ENCODE measurements at regions not wholly inside any gene's neighbourhood (a gene's known extent, or its start where the extent isn't known, plus 50 kb on each side); places are given as distances from the start of the nearest gene placed in this dataset.

GRCh38 chr6:125544819-125545218 lies 204.6 kb upstream of the HEY2 start:
- WGBS (ENCODE audit: insufficient coverage, low coverage, missing lambda C conversion rate): 0% methylated on average over 1 of the region's 1 CpG
- TF ChIP-seq, protein P1, sequence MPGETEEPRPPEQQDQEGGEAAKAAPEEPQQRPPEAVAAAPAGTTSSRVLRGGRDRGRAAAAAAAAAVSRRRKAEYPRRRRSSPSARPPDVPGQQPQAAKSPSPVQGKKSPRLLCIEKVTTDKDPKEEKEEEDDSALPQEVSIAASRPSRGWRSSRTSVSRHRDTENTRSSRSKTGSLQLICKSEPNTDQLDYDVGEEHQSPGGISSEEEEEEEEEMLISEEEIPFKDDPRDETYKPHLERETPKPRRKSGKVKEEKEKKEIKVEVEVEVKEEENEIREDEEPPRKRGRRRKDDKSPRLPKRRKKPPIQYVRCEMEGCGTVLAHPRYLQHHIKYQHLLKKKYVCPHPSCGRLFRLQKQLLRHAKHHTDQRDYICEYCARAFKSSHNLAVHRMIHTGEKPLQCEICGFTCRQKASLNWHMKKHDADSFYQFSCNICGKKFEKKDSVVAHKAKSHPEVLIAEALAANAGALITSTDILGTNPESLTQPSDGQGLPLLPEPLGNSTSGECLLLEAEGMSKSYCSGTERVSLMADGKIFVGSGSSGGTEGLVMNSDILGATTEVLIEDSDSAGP (CRISPR knock-in tag; IDR thresholded peaks at IDR 0.05): no peak
- TF ChIP-seq RBM15 (IDR thresholded peaks at IDR 0.05; ENCODE audit: insufficient read depth, low read length) (no peak), ZBED1 (IDR thresholded peaks at IDR 0.05) (no peak), HMG20B (CRISPR knock-in tag; IDR thresholded peaks at IDR 0.05) (no peak), RB1 (IDR thresholded peaks at IDR 0.05; ENCODE audit: low read depth) (no peak), SIX5 (IDR thresholded peaks at IDR 0.05; ENCODE audit: borderline replicate concordance in 1 of 2, insufficient read depth in 1 of 2, low read depth in 1 of 2, low read length in 2 of 2) (no peak), ZNF75A (CRISPR knock-in tag; IDR thresholded peaks at IDR 0.05) (no peak), RERE (CRISPR knock-in tag; IDR thresholded peaks at IDR 0.05; ENCODE audit: borderline replicate concordance) (no peak), MAFG (tag; conservative IDR thresholded peaks at IDR 0.05) (no peak), THRAP3 (IDR thresholded peaks at IDR 0.05; ENCODE audit: borderline replicate concordance) (no peak)
- POLR2A ChIA-PET: no interaction called here
- no peaks in the 10 kb centered on the region for H3K79me2 ChIP-seq (ENCODE audit: control insufficient read depth, insufficient read depth, low read length)
- ATAC-seq: no peak
- H3K27me3 ChIP-seq (ENCODE audit: control insufficient read depth in 2 of 2, insufficient read depth in 2 of 2, low read length in 2 of 2): 0 out of 5 replicates have a peak, but pooled peaks cover 0 to 2% of the 10 kb centered on the region in 2 experiments
- CTCF ChIA-PET (ENCODE audit: low intra/inter-chr PET ratio): no interaction called here
- no peak for FAIRE-seq
- H3K9me1 ChIP-seq (ENCODE audit: control insufficient read depth, insufficient read depth, low read length): no peaks in the 10 kb centered on the region
- H3K9ac ChIP-seq (ENCODE audit: insufficient read depth in 1 of 2, low read depth in 2 of 2, low read length in 2 of 2): no peak overlapping the region
- no peak overlapping the region for H3K27ac ChIP-seq (ENCODE audit: extremely low read depth, low read depth, low read length)
- no peak overlapping the region for H2AFZ ChIP-seq (ENCODE audit: low read depth, low read length)
- intact Hi-C loops (cut with micrococcal nuclease): no loop called here
- in situ Hi-C loops (cut with MboI): no loop called here
- H3K4me1 ChIP-seq (replicated peaks in 1 of 2; ENCODE audit: control insufficient read depth in 2 of 2, insufficient read depth in 2 of 2, low read length in 2 of 2): no peaks in the 10 kb centered on the region
- no peaks in the 10 kb centered on the region for H3K9me3 ChIP-seq (replicated peaks; ENCODE audit: control insufficient read depth, insufficient read depth, low read depth, low read length)
- no peak overlapping the region for H3K4me2 ChIP-seq (ENCODE audit: insufficient read depth, low read length)
- no peak overlapping the region for H3K4me3 ChIP-seq
- no peaks in the 10 kb centered on the region for H4K20me1 ChIP-seq (replicated peaks; ENCODE audit: control insufficient read depth, insufficient read depth, low read length)
- DNase-seq (ENCODE audit: extremely low read depth in 1 of 4, low spot score in 3 of 4): no peak
- H3K36me3 ChIP-seq (ENCODE audit: control insufficient read depth, insufficient read depth, low read length): no peaks in the 10 kb centered on the region
- no TSS peak for BruUV-seq (replicated peaks)
